ENCODE measurements at regions not wholly inside any gene's neighbourhood (a gene's known extent, or its start where the extent isn't known, plus 50 kb on each side); places are given as distances from the start of the nearest gene placed in this dataset.

GRCh38 chr4:100049872-100050271, 99.8 kb upstream of the H2AZ1 start:
- no peak for DNase-seq (ENCODE audit: low read depth)
- H3K4me3 ChIP-seq (ENCODE audit: low read depth, low read length): no peak overlapping the region
- no peak for TF ChIP-seq CTCF (conservative IDR thresholded peaks at IDR 0.05; ENCODE audit: low read depth, low read length)

DNA sequence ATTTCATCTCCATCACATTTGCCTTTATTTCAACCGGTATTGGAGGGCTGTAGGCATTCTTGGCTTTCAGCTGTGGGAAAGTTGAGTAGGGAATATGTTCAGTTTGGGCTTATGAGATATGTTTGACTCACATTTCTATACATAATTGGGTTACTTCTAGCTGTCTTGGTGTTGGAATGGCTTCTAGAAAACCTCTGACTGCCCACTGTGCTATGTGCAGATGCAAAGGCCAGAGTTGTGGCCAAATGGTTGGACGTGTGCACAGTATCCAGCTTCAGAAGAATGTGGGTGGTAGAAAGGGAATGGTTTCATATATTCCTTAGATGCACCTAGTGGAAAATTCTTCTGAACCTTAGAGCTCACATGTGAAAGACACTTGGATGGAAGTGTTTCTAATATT, 92.6 kb upstream of the H2AZ1 start:
- no peak for DNase-seq (ENCODE audit: low read depth)
- TF ChIP-seq CTCF (conservative IDR thresholded peaks at IDR 0.05; ENCODE audit: low read depth, low read length): no peak
- no peak overlapping the region for H3K4me3 ChIP-seq (ENCODE audit: low read depth, low read length)

DNA sequence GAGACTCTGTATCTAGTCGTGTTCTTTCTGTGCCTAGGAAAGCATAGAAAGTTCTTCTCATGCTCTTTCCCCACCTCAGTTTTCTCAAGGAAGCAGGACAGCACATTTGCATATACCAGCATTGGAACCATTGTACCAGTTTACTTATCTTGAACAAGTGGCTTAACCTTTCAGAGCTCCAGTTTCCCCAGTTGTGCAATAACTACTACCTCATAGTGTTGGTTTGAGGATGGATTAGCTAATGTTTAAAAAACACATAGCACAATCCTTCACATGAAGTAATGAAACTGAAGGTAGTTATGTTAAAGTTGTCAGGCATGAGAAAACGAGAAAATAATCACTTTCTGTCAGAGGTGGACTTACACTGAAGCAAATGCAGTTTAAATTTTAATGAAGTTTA, 92.2 kb upstream of the H2AZ1 start:
- H3K4me3 ChIP-seq (ENCODE audit: low read depth, low read length): no peak overlapping the region
- no peak for TF ChIP-seq CTCF (conservative IDR thresholded peaks at IDR 0.05; ENCODE audit: low read depth, low read length)
- peak; percentile 95 for DNase-seq (ENCODE audit: low read depth)

DNA sequence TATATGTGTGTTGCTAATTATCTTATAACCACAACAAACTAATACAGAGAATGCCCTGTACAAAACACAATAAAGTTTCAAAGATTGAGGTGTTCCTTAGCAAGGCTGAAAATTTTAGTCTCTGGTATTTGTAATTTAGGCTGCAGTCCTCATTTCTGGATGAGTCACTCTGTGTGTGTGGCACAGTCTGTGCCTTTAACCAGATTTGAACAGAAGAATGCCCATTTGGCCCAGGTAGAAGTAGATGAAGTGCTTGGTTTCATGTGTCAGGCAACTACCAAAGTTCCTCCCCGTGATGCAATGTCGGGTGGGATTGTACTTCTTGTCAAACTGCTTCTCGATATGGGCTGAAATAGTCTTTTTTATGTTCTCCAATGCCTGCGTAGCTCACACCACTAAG, 91.6 kb upstream of the H2AZ1 start:
- H3K4me3 ChIP-seq (ENCODE audit: low read depth, low read length): no peak overlapping the region
- TF ChIP-seq CTCF (conservative IDR thresholded peaks at IDR 0.05; ENCODE audit: low read depth, low read length): no peak
- no peak for DNase-seq (ENCODE audit: low read depth)

DNA sequence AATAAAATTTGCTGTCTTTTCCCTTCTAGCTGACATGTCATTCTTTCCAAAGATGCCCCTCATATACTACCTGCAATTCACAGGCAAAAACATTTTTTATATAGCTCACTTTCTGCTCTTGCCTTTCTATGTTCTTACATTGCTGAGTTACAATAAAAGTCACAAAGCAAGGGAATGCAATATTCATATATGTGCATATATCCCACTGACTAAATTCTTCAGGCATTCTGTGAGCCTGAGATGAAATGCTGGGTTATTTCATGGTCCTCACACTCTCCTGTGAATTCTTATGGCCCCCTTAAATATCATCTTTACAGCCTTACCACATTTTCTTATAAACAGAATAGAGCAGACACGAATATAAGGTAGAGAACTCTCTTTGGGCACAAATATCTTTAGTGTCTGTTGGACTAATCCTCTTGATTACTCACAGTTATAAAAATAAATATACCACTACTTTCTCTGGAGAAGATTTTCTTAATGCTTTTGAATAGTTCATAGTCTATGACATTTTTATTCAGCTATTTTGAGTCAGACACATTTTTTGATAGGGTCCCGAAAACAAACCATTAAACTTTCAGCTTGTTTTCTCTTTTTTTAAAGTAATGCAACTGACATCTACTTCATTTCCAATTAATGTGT, 84.1 kb upstream of the H2AZ1 start:
- TF ChIP-seq CTCF (conservative IDR thresholded peaks at IDR 0.05; ENCODE audit: low read depth, low read length): no peak
- DNase-seq (ENCODE audit: low read depth): no peak
- no peak overlapping the region for H3K4me3 ChIP-seq (ENCODE audit: low read depth, low read length)

- TF ChIP-seq CTCF (conservative IDR thresholded peaks at IDR 0.05; ENCODE audit: low read depth, low read length): no peak
- H3K4me3 ChIP-seq (ENCODE audit: low read depth, low read length): no peak overlapping the region
- DNase-seq (ENCODE audit: low read depth): no peak
These were observed 76.0 kb upstream of the H2AZ1 start for GRCh38 chr4:100026066-100026465.

DNA sequence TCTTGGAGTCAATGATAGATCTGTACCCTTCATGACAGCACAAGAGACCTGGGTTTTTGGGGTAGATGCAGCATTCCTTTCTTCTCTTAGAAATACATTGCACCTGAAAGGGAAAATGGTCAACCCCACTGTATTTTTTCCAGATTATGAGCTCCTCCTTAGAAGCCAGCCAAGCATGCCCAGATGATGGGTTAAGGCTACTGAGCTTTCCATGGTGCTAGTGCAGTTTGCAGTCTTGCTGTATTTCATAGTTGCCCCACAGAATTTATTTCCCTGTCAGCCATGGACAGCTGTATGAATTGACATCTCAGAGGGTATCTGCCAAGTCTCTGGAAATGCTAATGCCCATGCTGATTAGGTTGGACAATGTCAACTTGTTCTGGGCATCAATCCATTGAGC, 73.7 kb upstream of the H2AZ1 start:
- H3K4me3 ChIP-seq (ENCODE audit: low read depth, low read length): no peak overlapping the region
- no peak for TF ChIP-seq CTCF (conservative IDR thresholded peaks at IDR 0.05; ENCODE audit: low read depth, low read length)
- no peak for DNase-seq (ENCODE audit: low read depth)

Data from epithelial cell of proximal tubule (primary cell).